Suppressor macrophage (primary cell): ENCODE measurements at regions not wholly inside any gene's neighbourhood (a gene's known extent, or its start where the extent isn't known, plus 50 kb on each side); places are given as distances from the start of the nearest gene placed in this dataset.

Source experiments
- DNase-seq, 4 experiments: peaks; one replicate each; pipeline ENCODE4 v3.0.0-alpha.2; 2020 to 2022

GRCh38 chr15:70490148-70490837 lies 273.1 kb downstream of the UACA start:
- DNase-seq: no peak

DNA sequence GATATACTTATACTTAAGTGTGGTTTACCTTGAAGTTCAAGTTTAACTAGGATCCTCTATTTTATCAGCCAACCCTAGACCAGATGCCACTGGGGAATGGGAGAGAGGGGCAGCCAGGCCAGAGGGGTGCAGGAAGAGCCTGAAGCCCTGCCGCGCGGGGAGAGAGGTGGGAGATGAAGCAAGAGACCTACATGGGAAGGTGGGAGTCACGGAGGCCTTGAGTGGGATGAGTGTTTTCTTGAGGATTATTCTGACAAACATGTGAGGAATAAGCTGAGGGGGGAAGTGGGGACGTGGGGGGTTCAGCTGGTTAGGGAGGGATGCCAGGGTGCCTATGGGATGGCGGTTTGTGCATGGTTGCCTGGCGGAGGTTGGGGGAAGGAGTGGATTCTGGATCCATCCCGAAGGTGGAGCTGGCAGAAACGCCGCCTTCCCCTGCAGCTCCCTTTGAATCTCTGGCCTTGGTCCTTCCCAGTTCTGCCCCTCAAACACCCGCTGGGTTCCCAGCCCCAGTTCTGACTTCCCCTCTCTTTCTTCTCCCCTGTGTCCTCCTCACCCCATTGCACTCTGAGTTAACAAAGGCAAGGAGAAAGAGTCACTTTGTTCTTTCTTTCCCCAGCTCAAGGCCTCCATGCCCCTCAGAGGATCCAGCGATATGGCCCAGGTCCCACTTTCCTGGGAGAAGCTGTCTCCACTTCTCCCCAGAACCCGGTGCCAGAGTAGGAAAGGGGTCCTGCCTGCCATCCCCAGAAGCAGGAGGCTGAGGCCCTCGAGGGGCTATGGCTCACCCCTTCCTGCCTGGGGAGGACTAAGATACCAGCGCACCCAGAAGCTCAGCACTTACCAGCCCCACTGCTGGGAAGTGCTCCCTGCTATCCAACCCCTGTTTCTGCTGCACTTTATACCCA lies 274.2 kb downstream of the UACA start:
- no peak for DNase-seq

DNA sequence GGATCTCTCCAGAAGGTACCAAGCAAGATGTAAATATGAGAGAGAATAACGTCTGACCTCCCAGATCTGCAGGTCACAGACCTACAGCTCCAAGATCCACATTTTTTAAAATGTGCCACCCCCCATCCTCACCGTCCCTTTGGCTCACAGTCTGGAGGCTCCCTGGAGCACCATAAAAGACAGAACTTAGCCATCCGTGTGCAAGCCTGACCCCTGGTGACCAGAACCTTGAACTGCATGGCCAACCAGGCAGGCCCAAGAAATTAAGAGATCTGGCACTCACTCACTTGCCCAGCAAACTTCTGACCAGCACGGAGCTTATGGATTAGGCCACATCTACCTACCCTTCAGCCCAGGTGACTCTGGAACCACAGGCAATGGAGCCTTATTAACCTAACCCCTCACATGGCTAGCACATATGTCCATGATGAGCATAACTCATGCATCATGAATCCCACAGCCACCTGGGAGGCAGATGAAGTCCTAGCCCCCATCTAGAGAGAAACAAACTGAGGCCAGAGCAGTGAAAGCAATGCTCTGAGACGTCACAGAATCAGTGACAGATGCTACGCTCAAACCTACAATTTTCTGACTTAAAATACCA lies 275.3 kb downstream of the UACA start:
- DNase-seq: peak; percentile 84 to 93 (median 88)

GRCh38 chr15:70487387-70487740 lies 276.0 kb downstream of the UACA start:
- peak; percentile 55 to 81 (median 74) for DNase-seq

DNA sequence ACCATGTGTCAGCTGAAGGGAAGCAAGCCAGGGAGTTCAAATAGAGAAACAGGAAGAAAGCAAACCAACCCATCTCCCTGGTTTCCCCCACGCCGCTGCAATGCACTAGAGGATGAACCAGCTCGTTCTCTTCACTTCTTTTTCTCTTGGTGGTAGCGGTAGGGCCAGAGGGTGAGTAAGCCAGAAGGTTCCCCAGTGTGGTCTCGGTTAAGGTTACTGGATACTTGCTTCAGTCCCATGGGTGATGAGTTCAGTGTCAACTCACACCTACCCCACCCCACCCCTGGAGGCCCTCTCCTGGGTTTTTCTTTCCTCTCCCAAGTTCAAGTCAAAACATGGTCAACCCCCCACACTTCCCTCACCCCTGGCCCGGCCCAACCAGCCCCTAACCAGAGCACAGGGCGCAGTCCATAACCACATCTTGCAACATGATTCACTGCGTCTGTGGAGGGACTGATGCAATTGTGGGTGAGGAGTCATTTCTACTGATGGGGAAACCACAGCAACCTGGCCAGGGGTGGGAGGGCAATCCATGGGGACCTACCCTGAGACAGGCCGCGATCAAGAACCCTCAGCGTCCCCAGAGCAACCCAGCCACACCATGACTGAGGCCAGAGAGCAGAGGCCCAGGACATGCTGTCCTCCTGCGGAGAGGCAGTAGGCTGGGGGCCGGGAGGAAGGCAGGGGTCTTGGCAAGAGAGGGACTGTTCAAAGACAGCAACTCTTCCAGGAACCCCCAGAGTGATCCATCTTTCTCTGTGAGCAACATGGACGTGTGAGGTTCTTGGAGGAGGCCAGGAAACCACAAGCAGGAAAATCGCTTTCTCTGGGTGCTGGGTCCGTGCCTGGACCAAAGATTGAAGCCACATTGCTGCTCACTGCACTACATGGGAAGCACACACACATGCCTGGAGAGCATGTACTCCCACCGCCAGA lies 276.6 kb downstream of the UACA start:
- peak; percentile 88 to 95 (median 92) for DNase-seq

DNA sequence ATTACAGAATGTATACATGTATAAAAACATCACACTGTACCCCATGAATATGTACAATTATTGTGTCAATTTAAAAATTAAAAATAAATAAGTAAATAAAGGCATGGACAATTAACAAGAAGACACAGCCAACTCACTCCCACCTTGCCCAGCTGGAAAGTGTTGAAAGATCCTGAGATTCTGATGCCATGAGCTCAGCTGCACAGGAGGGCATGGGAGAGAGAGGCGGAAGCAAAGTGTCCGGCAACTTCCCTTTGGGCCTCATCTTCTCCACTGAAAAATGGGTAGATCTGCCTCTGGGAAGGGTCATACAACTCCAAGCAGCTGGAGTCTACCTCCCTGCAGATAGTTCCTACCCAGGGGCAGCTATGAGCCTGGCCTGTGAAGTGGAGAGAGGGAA lies 277.3 kb downstream of the UACA start:
- peak; percentile 67 to 82 (median 80) for DNase-seq

DNA sequence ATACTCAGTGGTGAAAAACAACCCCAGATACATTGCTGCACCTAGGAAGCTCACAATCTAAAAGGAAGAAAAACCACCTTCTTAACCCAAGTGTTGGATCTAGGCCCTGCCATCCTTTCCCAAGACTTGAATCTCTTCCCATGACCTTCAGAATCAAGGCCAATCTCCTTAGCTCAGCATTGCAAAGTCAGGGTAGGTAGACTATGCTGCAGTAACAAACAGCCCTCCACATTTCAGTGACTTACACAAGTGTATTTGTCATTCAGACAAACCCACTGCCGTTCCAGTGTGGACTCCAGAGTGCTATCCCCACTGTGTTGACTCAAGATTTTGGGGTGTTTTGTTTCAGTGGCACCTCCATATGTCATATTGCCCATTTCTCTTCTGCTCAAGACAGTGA lies 278.4 kb downstream of the UACA start:
- DNase-seq: no peak

DNA sequence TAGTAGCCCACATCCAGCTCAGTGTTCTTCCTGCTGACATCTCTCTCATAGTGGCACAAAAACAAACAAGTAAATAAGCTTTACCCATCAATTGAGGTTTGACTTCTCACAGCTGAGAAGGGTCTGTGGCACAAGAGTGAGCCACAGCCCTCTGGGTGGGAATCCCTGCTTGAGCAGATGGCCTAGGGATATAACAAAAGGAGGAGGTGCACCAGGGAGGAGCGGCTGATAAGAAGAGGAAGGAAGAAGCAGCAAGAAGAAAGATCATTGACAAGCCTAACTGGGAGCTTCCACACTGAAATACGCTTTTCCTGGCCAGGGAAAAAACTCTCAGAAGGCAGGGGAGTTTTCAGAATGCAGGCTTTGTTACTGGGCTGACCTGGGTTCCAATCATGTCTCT lies 279.8 kb downstream of the UACA start:
- peak in 1 of 4 experiments; percentile 36 for DNase-seq

DNA sequence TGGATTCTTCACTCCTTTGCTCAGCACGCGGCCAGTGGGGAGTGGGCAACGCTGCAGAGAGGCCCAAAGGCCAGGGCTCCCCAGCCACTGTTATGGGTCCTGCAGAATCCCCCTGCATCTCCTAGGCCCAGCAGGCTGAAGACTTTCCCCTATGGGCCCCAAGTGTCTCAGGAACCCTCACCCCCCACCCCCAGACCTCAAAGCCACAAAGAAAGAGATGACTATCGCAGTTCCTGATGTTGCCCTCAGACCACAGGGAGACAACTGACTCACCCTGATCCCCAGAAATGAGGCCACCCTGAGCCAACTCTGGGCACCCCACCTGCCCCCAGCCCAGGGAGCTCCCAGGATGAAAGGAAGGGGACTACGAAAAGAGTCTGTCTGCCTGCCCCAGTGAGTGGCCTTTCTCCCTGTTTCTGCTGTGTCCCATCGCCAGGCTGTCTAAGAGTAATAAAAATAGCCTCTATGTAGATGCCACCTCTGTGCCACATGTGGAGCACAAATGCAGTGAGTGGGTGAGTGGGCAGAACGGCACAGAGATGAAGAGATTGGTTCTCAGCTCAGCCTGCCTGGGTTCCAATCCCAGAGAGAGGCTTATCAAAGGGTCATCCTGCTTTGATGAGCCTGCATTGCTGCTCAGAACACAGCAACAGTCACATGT lies 283.0 kb downstream of the UACA start:
- DNase-seq: peak in 3 of 4 experiments; percentile 49 to 55 (median 55)

GRCh38 chr15:70479785-70480184 lies 283.6 kb downstream of the UACA start:
- no peak for DNase-seq

DNA sequence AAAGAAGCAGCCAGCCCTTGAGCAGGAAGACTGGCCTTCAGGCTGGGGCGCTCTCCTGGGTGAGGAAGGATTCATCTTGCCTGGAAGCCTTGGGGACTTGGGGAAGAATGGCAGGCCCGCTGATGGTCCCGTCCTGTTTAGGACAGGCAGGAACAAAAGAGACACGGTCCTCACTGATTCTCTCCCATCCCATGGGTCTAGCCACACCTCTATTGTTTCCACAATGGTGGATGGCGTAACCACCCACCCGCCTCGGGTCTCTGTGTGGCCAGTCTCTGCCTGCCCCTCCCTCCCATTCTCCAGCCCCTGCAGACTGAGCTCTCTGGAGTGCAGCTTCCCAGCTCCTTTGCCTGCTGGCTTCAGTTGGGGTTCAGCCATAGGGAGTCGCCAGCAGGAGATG lies 284.3 kb downstream of the UACA start:
- peak in 1 of 4 experiments; percentile 27 for DNase-seq

DNA sequence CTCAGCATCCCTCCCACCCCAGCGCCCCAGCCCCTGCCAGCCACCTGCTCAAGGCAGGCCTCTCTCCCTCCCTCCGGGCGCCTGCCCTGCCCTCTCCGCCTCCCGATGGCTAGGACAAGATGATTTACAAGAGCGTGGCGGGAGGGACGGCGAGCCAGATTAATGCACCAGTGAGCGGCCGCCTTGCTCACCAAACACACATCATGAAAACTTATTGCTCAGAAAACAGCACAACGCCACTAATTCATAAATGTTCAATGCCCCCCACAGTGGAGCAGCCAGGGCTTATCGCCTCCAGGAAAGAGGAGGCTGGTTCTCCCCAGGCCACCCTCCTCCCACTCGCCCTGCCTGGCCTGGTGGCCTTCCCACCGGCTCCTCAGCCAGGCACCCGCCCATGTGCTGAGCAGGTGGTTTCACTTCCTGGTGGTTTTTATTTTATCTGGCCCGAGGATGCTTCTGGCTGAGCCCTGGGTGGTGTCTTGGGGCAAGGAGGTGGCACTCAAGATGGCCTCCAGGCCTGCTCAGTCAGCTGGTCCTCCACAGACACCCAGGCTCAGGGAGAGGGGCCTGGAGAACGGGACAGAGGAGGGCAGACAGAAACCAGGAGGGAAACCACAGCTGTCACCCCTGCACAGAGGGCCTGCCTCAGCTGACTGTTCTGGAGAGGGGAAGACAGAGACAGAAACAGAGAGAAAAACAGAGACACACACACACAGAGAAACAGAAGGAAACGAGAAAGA lies 284.9 kb downstream of the UACA start:
- peak; percentile 80 to 92 (median 88) for DNase-seq

DNA sequence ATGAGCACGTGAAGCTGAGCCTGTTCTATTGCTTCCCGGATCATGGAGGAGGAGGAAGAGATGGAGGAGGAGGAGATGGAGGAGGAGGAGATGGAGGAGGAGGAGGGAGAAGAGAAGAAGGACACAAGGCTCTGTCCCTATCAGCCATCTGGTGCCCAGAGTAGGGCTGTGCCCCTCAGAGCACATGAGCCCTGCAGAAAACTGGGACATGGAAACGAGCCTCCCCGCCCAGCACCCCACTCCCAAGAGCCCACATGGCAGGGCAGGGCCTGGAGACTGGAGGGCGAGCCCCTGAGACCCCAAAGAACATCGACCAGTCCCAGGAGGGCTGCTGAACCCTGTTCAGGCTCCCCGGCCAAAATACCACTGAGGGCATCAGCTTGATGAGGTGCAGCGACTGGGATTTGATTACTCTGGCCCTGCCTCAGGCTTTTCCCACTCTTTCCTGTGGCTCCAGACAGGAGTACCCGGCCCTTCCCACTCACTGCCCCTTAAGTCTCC lies 285.6 kb downstream of the UACA start:
- no peak for DNase-seq

DNA sequence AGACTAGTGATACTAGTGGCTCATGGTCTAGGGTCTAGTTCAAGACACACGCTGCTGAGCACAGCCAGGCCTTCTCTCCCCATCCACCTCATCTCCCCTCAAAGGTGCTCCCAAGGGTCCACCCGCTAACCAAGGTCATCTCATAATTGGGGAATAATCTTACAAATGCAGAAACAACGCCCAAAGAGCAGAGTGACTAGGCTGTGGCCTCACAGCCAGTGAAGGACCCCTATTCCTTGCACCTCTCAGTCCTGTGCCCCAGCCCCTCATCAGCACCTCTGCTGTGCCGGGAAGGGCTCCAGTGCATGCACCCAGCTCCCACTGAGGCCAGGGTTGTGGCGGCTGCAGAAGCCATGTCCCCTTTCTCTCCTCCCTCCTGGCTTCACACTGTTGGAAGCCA lies 286.9 kb downstream of the UACA start:
- no peak for DNase-seq

DNA sequence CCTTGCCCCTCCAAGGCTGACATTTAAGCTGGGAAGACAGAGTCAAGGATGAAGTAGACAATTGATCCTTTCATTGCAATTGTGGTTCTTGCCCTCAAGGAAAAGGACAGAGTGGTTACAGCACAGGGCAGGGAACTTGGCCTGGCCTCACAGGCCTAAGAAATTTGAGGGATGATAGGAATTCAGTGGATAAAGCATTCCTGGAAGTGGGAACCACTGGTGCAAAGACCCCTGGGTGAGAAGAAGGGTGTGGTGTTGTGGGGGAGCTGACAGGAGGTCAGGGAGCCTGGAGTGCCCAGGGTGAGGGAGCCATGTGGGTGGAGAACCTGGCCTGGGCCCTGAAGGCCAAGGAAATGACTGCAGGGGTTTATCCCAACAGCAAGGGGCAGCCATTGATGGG lies 287.4 kb downstream of the UACA start:
- no peak for DNase-seq

- DNase-seq: no peak
Observed at GRCh38 chr15:70475407-70475781, 288.0 kb downstream of the UACA start.

- peak; percentile 76 to 90 (median 82) for DNase-seq
Observed at GRCh38 chr15:70474471-70475406, 288.6 kb downstream of the UACA start.

GRCh38 chr15:70473581-70474370 lies 289.6 kb downstream of the UACA start:
- no peak for DNase-seq

GRCh38 chr15:70471517-70471916 lies 291.8 kb downstream of the UACA start:
- DNase-seq: no peak
